Heart right ventricle (tissue), 16 donors: ENCODE measurements at regions not wholly inside any gene's neighbourhood (a gene's known extent, or its start where the extent isn't known, plus 50 kb on each side); places are given as distances from the start of the nearest gene placed in this dataset.

Experiments used
- ATAC-seq, 8 donors: fragments of 200-7000 bp; cut with Tn5 transposase; one replicate each; pipeline ENCODE4 v1.9.1; 2020; ENCODE audit warnings: mild to moderate bottlenecking in 8 of 8, moderate library complexity in 8 of 8, moderate number of reproducible peaks in 1 of 8
- DNase-seq, 2 donors: peaks; one replicate each; pipeline ENCODE4 v3.0.0-alpha.2; 2020
- H3K27ac ChIP-seq, 10 donors: fragments of 200-600 bp; sonication (generic) in 2 of 10; one replicate each; pipeline versions ENCODE4 v1.5.0 to v1.8.0; 2020 to 2022; ENCODE audit warnings: mild to moderate bottlenecking in 3 of 10
- H3K27me3 ChIP-seq, 7 donors: fragments of 200-600 bp; one replicate each; pipeline ENCODE4 v1.8.0; 2021 to 2022; ENCODE audit warnings: mild to moderate bottlenecking in 2 of 7
- H3K36me3 ChIP-seq, 9 donors: fragments of 200-600 bp; sonication (generic) in 1 of 9; one replicate each; pipeline versions ENCODE4 v1.5.0 to v1.8.0; 2020 to 2022; ENCODE audit warnings: mild to moderate bottlenecking in 2 of 9
- H3K4me1 ChIP-seq, 9 donors: fragments of 200-600 bp; sonication (generic) in 1 of 9; one replicate each; pipeline versions ENCODE4 v1.5.0 to v1.8.0; 2020 to 2022; ENCODE audit warnings: mild to moderate bottlenecking in 4 of 9
- H3K4me3 ChIP-seq, 10 donors: fragments of 200-600 bp; sonication (generic) in 2 of 10; one replicate each; pipeline versions ENCODE4 v1.5.0 to v1.8.0; 2020 to 2022; ENCODE audit warnings: mild to moderate bottlenecking in 7 of 10, moderate library complexity in 2 of 10
- H3K9me3 ChIP-seq, 11 donors: fragments of 200-600 bp in 10 of 11; sonication (generic) in 2 of 11; one replicate each; pipeline versions ENCODE4 v1.5.0 to v1.8.0; 2013 to 2022; ENCODE audit warnings: mild to moderate bottlenecking in 2 of 11, control low read depth in 1 of 11, moderate library complexity in 1 of 11
- CTCF ChIP-seq, 9 donors: fragments of 200-600 bp; sonication (generic) in 2 of 9; IDR thresholded peaks; one replicate each; pipeline versions ENCODE4 v1.5.0 to v1.8.0; 2021 to 2022; ENCODE audit warnings: antibody characterized with exemption in 9 of 9, mild to moderate bottlenecking in 5 of 9, moderate library complexity in 1 of 9
- WGBS, 2 donors: extraction: QIAGEN DNeasy Blood & Tissue Kit; methylation state at CpG; one replicate each; pipeline ENCODE4 v1.1.7; 2013; ENCODE audit warnings: inconsistent platforms in 1 of 2; 5-methylcytosine and 5-hydroxymethylcytosine counted together
- intact Hi-C, 10 donors: fragments of 100-400 bp; cut with DNase I; formaldehyde crosslinking; loops; one replicate each; pipeline versions ENCODE4 v1.11.1 to v1.14.2; 2022
- donor health status: Arrhythmogenic right ventricular cardiomyopathy.
- donor health status: ischemic (EF 13 %, LVEDD 7.1; RV severe dilation, severe dysfunction).
- donor health status: healthy with polysubstance abuse.
- donor health status: DM: no; HTN: yes; CAD: no.
- donor health status: DM: no; HTN: no; CAD: no.
- donor health status: ischemic (EF 25% LVEDD 6.9; RV normal size, moderate dysfunction).
- donor health status: ischemic (EF 25% LVEDD 5.7; RV mildly dilated, moderate dysfunction).
- donor health status: healthy.
- donor health status: DM: yes; HTN: yes; CAD: no.
- donor health status: Ischemic cardiomyopathy.
- donor health status: ischemic (EF 35%, LVEDD 5.7; RV mildly dilated, moderate dysfunction).
- donor health status: nonischemic (EF 11% LVEDD 7.7; RV severe dilation, severe dysfunction).
- donor health status: DM: yes; HTN: yes; CAD: no.
- donor health status: PGD.
- donor health status: ischemic (EF 29% LVEDD 5.4; RV normal size, mild dysfunction).
- donor health status: nonischemic (EF 23%, LVEDD 6.1; RV moderate dilation, normal function).

- Histone ChIP-seq H3K4me1 (no peaks in the 10 kb centered on the region), H3K36me3 (no peaks in the 10 kb centered on the region), H3K9me3 (peaks cover 0 to 11% (median 0%) of the 10 kb centered on the region in 11 donors), H3K4me3 (no peak overlapping the region), H3K27me3 (peaks cover 0 to 28% (median 19%) of the 10 kb centered on the region in 7 donors), H3K27ac (no peak overlapping the region)
- 52 to 54% methylated on average over 12 of the region's 12 CpGs for WGBS, 2 donors
- TF ChIP-seq CTCF (IDR thresholded peaks at IDR 0.05), result no peak
- intact Hi-C loops, result loop anchor here in 1 of 10 donors (5.0 kb wide), 1 partner anchor 1097 kb away; no protein-coding TSS in a partner anchor
- ATAC-seq (no peak), DNase-seq (no peak)
These were observed 122.4 kb upstream of the OPCML start for GRCh38 chr11:133654630-133655212.

DNA sequence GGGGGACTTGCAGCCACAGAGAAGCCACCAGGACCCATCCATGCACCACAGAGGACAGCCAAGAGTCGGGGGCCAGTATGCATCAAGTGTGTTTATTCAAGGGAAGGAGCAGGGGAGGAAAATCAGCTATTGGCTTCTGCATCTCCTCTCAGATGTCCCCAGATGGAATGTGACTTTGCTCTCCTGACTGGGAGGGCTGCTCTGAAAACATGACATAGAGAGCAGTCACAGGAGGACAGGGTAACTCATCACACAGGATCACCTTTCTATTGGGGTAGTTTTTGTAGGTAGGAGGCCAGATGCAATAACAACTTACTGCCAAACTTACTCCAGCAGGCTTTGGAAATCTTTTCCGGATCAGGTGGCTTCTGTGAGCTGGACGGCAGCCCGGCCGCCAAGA, 121.0 kb upstream of the OPCML start:
- H3K4me1 ChIP-seq, result no peaks in the 10 kb centered on the region
- H3K36me3 ChIP-seq, result no peaks in the 10 kb centered on the region
- H3K27me3 ChIP-seq, result peaks cover 0 to 28% (median 19%) of the 10 kb centered on the region in 7 donors
- intact Hi-C loops, result loop anchor here in 1 of 10 donors (5.0 kb wide), 1 partner anchor 1096 kb away; no protein-coding TSS in a partner anchor
- ATAC-seq (no peak), DNase-seq (no peak)
- H3K27ac ChIP-seq, result no peak overlapping the region
- 42 to 58% methylated on average over 5 of the region's 5 CpGs for WGBS, 2 donors
- H3K9me3 ChIP-seq, result peaks cover 0 to 11% (median 0%) of the 10 kb centered on the region in 11 donors
- no peak overlapping the region for H3K4me3 ChIP-seq
- no peak for TF ChIP-seq CTCF (IDR thresholded peaks at IDR 0.05)

- Histone ChIP-seq H3K9me3 (no peaks in the 10 kb centered on the region), H3K27ac (no peak overlapping the region), H3K4me3 (no peak overlapping the region), H3K4me1 (no peaks in the 10 kb centered on the region), H3K27me3 (peaks cover 0 to 6% (median 0%) of the 10 kb centered on the region in 7 donors), H3K36me3 (no peaks in the 10 kb centered on the region)
- 58 to 66% methylated on average over 4 of the region's 4 CpGs for WGBS, 2 donors
- intact Hi-C loops, result loop anchor here in 1 of 10 donors (5.0 kb wide), 1 partner anchor 1093 kb away; no protein-coding TSS in a partner anchor
- TF ChIP-seq CTCF (IDR thresholded peaks at IDR 0.05), result no peak
- DNase-seq (no peak), ATAC-seq (peak in 1 of 8 donors; percentile 41)
These were observed 117.8 kb upstream of the OPCML start for GRCh38 chr11:133650082-133650481.

- TF ChIP-seq CTCF (IDR thresholded peaks at IDR 0.05), result no peak
- Histone ChIP-seq H3K27ac (no peak overlapping the region), H3K4me3 (no peak overlapping the region), H3K9me3 (no peaks in the 10 kb centered on the region), H3K4me1 (no peaks in the 10 kb centered on the region), H3K27me3 (peaks cover 0 to 5% (median 0%) of the 10 kb centered on the region in 7 donors), H3K36me3 (no peaks in the 10 kb centered on the region)
- ATAC-seq, result no peak
- no peak for DNase-seq
- WGBS, 2 donors, result 94 to 96% methylated on average over 16 of the region's 16 CpGs
- intact Hi-C loops, result no loop called here
These were observed 116.7 kb upstream of the OPCML start for GRCh38 chr11:133649040-133649439.
